Endodermal cell (in vitro differentiated cells): ENCODE measurements at regions not wholly inside any gene's neighbourhood (a gene's known extent, or its start where the extent isn't known, plus 50 kb on each side); places are given as distances from the start of the nearest gene placed in this dataset.

Source experiments
- DNase-seq: peaks from one replicate; pipeline ENCODE4 v3.0.0-alpha.2; 2017
- H3K27ac ChIP-seq: 2 replicates; pipeline ENCODE4 v1.5.1; 2013; ENCODE audit warnings: mild to moderate bottlenecking, low read depth, low read length, moderate library complexity
- H3K27me3 ChIP-seq: 2 replicates; pipeline ENCODE4 v1.6.1; 2013; ENCODE audit warnings: mild to moderate bottlenecking, low read length, moderate library complexity; ENCODE audit not compliant: insufficient read depth, control insufficient read depth, poor library complexity, severe bottlenecking
- H3K36me3 ChIP-seq: 2 replicates; pipeline ENCODE4 v1.7.0; 2013; ENCODE audit warnings: mild to moderate bottlenecking, low read length, moderate library complexity; ENCODE audit not compliant: control insufficient read depth, insufficient read depth
- H3K4me1 ChIP-seq: one replicate; pipeline ENCODE4 v1.7.0; 2013; ENCODE audit warnings: low read length; ENCODE audit not compliant: control insufficient read depth, insufficient read depth
- H3K4me3 ChIP-seq: 2 replicates; pipeline ENCODE4 v1.5.1; 2013; ENCODE audit warnings: mild to moderate bottlenecking, low read length, moderate library complexity
- H3K9ac ChIP-seq: 2 replicates; pipeline ENCODE4 v1.6.1; 2013; ENCODE audit warnings: mild to moderate bottlenecking, low read length, moderate library complexity; ENCODE audit not compliant: poor library complexity, severe bottlenecking; ENCODE audit errors: extremely low read depth
- H3K9me3 ChIP-seq: 2 replicates; pipeline ENCODE4 v1.6.1; 2013; ENCODE audit warnings: mild to moderate bottlenecking, low read length, moderate library complexity; ENCODE audit not compliant: control insufficient read depth
- H3K27ac Mint-ChIP-seq: 2 replicates; pipeline ENCODE4 v1.8.0; 2020; ENCODE audit warnings: mixed read lengths
- H3K27me3 Mint-ChIP-seq: 2 replicates; pipeline ENCODE4 v1.8.0; 2021; ENCODE audit warnings: mild to moderate bottlenecking, mixed read lengths; ENCODE audit not compliant: insufficient read depth
- H3K36me3 Mint-ChIP-seq: 2 replicates; pipeline ENCODE4 v1.8.0; 2020; ENCODE audit warnings: low read depth, mixed read lengths
- H3K4me1 Mint-ChIP-seq: 2 replicates; pipeline ENCODE4 v1.8.0; 2020; ENCODE audit warnings: mixed read lengths
- H3K4me3 Mint-ChIP-seq: 2 replicates; pipeline ENCODE4 v1.8.0; 2020; ENCODE audit warnings: mild to moderate bottlenecking, moderate library complexity, mixed read lengths
- H3K9me3 Mint-ChIP-seq: 2 replicates; pipeline ENCODE4 v1.8.0; 2020; ENCODE audit warnings: mild to moderate bottlenecking, mixed read lengths
- CTCF ChIP-seq: fragments of 200-600 bp; sonication (generic); conservative IDR thresholded peaks from 2 replicates; pipeline ENCODE4 v1.5.0; 2021; ENCODE audit warnings: antibody characterized with exemption, mild to moderate bottlenecking
- WGBS, 2 experiments: methylation state at CpG; one replicate each; pipeline versions ENCODE4 v1.1.5 to v1.1.7; 2013; ENCODE audit warnings: missing lambda C conversion rate in 2 of 2, mixed read lengths in 1 of 2; ENCODE audit not compliant: insufficient coverage in 1 of 2, insufficient read length in 1 of 2; 5-methylcytosine and 5-hydroxymethylcytosine counted together

- H3K36me3 Mint-ChIP-seq: no peaks in the 10 kb centered on the region
- Histone ChIP-seq H3K4me1 (no peaks in the 10 kb centered on the region), H3K27me3 (no peaks in the 10 kb centered on the region), H3K27ac (no peak overlapping the region), H3K4me3 (no peak overlapping the region), H3K36me3 (no peaks in the 10 kb centered on the region), H3K9ac (no peak overlapping the region), H3K9me3 (no peaks in the 10 kb centered on the region)
- H3K27me3 Mint-ChIP-seq: no peaks in the 10 kb centered on the region
- no peaks in the 10 kb centered on the region for H3K4me1 Mint-ChIP-seq
- no peak for DNase-seq
- H3K27ac Mint-ChIP-seq: no peak overlapping the region
- no peak overlapping the region for H3K4me3 Mint-ChIP-seq
- WGBS, 2 experiments: 76% methylated on average over 1 of the region's 2 CpGs; no CpG with 5 or more reads in 1 of the 2 experiments
- no peak for TF ChIP-seq CTCF
- H3K9me3 Mint-ChIP-seq: no peaks in the 10 kb centered on the region
Measured at GRCh38 chr4:35342833-35343232, 901.5 kb downstream of the ARAP2 start.

- no peak for TF ChIP-seq CTCF
- H3K27me3 Mint-ChIP-seq: no peaks in the 10 kb centered on the region
- Histone ChIP-seq H3K27me3 (no peaks in the 10 kb centered on the region), H3K4me3 (no peak overlapping the region), H3K4me1 (no peaks in the 10 kb centered on the region), H3K9me3 (peaks cover 17% of the 10 kb centered on the region), H3K27ac (no peak overlapping the region), H3K36me3 (no peaks in the 10 kb centered on the region), H3K9ac (no peak overlapping the region)
- H3K36me3 Mint-ChIP-seq: peaks cover 2% of the 10 kb centered on the region
- DNase-seq: no peak
- WGBS, 2 experiments: 84 to 100% methylated on average over 1 to 2 of the region's 2 CpGs
- peaks cover 30% of the 10 kb centered on the region for H3K9me3 Mint-ChIP-seq
- H3K27ac Mint-ChIP-seq: no peak overlapping the region
- H3K4me1 Mint-ChIP-seq: no peaks in the 10 kb centered on the region
- no peak overlapping the region for H3K4me3 Mint-ChIP-seq
Measured at GRCh38 chr4:35347276-35347675, 897.0 kb downstream of the ARAP2 start.

GRCh38 chr4:35358001-35358584 is 886.2 kb downstream of the ARAP2 start:
- no peaks in the 10 kb centered on the region for H3K36me3 Mint-ChIP-seq
- no peaks in the 10 kb centered on the region for H3K36me3 ChIP-seq
- H3K4me3 Mint-ChIP-seq: no peak overlapping the region
- H3K9me3 ChIP-seq: no peaks in the 10 kb centered on the region
- H3K9me3 Mint-ChIP-seq: no peaks in the 10 kb centered on the region
- TF ChIP-seq CTCF: no peak
- H3K27ac ChIP-seq: no peak overlapping the region
- no peak overlapping the region for H3K4me3 ChIP-seq
- H3K27me3 Mint-ChIP-seq: no peaks in the 10 kb centered on the region
- 81 to 93% methylated on average over 3 of the region's 3 CpGs for WGBS, 2 experiments
- no peak overlapping the region for H3K9ac ChIP-seq
- H3K4me1 ChIP-seq: no peaks in the 10 kb centered on the region
- DNase-seq: no peak
- peaks cover 7% of the 10 kb centered on the region for H3K4me1 Mint-ChIP-seq
- peak overlapping the region; percentile 2 for H3K27ac Mint-ChIP-seq
- no peaks in the 10 kb centered on the region for H3K27me3 ChIP-seq
